ENCODE measurements at regions not wholly inside any gene's neighbourhood (a gene's known extent, or its start where the extent isn't known, plus 50 kb on each side); places are given as distances from the start of the nearest gene placed in this dataset.

DNA sequence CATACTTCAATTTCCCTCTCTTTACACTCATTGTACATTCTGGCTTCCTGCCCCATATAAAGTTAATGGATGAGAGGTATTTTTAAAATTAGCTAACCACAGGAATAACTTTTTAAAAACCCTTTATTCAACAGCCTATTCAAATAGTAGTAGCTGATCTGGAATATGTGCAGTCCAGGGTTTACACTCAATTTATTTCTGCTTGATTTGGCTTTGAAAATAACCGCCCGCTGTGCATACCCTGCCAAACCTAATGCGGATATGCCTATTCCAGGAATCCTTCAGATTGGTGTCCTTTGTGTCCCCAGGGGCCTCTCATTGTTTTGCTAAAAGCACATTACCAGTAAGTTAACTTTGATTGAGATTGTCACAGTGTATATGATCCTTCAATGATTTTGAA is 1686.2 kb downstream of the PLA2G4A start:
- TF ChIP-seq, protein P1, sequence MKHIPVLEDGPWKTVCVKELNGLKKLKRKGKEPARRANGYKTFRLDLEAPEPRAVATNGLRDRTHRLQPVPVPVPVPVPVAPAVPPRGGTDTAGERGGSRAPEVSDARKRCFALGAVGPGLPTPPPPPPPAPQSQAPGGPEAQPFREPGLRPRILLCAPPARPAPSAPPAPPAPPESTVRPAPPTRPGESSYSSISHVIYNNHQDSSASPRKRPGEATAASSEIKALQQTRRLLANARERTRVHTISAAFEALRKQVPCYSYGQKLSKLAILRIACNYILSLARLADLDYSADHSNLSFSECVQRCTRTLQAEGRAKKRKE (CRISPR knock-in tag; IDR thresholded peaks at IDR 0.05; ENCODE audit: low read depth), result no peak
- TF ChIP-seq POLR2A (IDR thresholded peaks at IDR 0.05; ENCODE audit: low read length) (no peak), TP53 (CRISPR knock-in tag; IDR thresholded peaks at IDR 0.05) (no peak)
- TF ChIP-seq, protein P2, sequence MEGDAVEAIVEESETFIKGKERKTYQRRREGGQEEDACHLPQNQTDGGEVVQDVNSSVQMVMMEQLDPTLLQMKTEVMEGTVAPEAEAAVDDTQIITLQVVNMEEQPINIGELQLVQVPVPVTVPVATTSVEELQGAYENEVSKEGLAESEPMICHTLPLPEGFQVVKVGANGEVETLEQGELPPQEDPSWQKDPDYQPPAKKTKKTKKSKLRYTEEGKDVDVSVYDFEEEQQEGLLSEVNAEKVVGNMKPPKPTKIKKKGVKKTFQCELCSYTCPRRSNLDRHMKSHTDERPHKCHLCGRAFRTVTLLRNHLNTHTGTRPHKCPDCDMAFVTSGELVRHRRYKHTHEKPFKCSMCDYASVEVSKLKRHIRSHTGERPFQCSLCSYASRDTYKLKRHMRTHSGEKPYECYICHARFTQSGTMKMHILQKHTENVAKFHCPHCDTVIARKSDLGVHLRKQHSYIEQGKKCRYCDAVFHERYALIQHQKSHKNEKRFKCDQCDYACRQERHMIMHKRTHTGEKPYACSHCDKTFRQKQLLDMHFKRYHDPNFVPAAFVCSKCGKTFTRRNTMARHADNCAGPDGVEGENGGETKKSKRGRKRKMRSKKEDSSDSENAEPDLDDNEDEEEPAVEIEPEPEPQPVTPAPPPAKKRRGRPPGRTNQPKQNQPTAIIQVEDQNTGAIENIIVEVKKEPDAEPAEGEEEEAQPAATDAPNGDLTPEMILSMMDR (IDR thresholded peaks at IDR 0.05), result no peak

Measured in A549 (cell line).